ENCODE measurements at regions not wholly inside any gene's neighbourhood (a gene's known extent, or its start where the extent isn't known, plus 50 kb on each side); places are given as distances from the start of the nearest gene placed in this dataset.

DNA sequence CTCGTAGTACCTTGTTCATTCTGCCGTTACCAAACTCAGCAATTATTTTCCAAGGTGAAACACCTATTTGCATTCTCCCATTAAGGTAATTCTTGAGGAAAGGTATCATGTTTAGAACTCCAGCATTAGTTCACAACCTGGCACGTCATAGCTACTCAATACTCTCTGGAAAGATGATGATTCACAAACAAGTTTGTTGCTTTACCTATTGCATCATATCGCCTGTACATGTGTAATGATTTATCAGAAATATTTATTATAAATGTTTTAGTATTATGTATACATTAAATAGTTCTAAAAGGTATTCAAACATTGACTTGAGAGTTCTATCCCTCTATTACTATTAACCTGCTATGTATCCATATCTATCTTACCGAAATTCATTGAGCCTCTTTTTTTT lies 658.3 kb upstream of the PITX2 start:
- no peak for TF ChIP-seq PKNOX1 (IDR thresholded peaks at IDR 0.05)
- TF ChIP-seq TARDBP (IDR thresholded peaks at IDR 0.05): no peak
- TF ChIP-seq CTBP1 (IDR thresholded peaks at IDR 0.05; ENCODE audit: borderline replicate concordance): no peak
- no peak for TF ChIP-seq SUZ12 (IDR thresholded peaks at IDR 0.05)
- no peak for TF ChIP-seq ARNT (IDR thresholded peaks at IDR 0.05)
- no peak for TF ChIP-seq NFRKB (IDR thresholded peaks at IDR 0.05)
- no peak for TF ChIP-seq FOXM1 (IDR thresholded peaks at IDR 0.05; ENCODE audit: borderline replicate concordance)
- TF ChIP-seq LEF1 (IDR thresholded peaks at IDR 0.05; ENCODE audit: borderline replicate concordance): no peak
- no peak for TF ChIP-seq FOXA1 (IDR thresholded peaks at IDR 0.05)
- no peak for TF ChIP-seq HDGF (IDR thresholded peaks at IDR 0.05; ENCODE audit: borderline replicate concordance)
- no peak for TF ChIP-seq SP1 (IDR thresholded peaks at IDR 0.05)
- no peak for TF ChIP-seq BHLHE40 (IDR thresholded peaks at IDR 0.05; ENCODE audit: borderline replicate concordance)
- TF ChIP-seq FOXK2 (IDR thresholded peaks at IDR 0.05): no peak
- no peak for TF ChIP-seq ELF4 (IDR thresholded peaks at IDR 0.05)

Measured in HEK293T (cell line).